OCI-LY7 (cell line): ENCODE measurements at regions not wholly inside any gene's neighbourhood (a gene's known extent, or its start where the extent isn't known, plus 50 kb on each side); places are given as distances from the start of the nearest gene placed in this dataset.

Experiments used
- BruUV-seq: library from RNA; stranded (reverse); fragments of 400-500 nt; replicated peaks from 2 replicates; lab custom pipeline; 2021; lab: Mats Ljungman, UMichigan
- CTCF ChIA-PET: fragments of 300-600 bp; sonication (Branson Sonifier 250); formaldehyde crosslinking; loops from one replicate; lab custom pipeline; 2022; ENCODE audit warnings: antibody characterized with exemption; ENCODE audit not compliant: unreplicated experiment; lab: Charles Lee
- POLR2A ChIA-PET: fragments of 300-600 bp; sonication (Branson Sonifier 250); formaldehyde crosslinking; loops from one replicate; lab custom pipeline; 2022; ENCODE audit warnings: antibody characterized with exemption; lab: Charles Lee
- DNase-seq: peaks from one replicate; pipeline ENCODE4 v3.0.0-alpha.2; 2015; ENCODE audit warnings: low spot score
- H2AFZ ChIP-seq: fragments of 200-600 bp; sonication (generic), shearing (Covaris generic); 2 replicates; pipeline ENCODE4 v1.6.1; 2014; ENCODE audit warnings: mild to moderate bottlenecking, antibody characterized with exemption, low read length, moderate library complexity
- H3K27ac ChIP-seq: fragments of 200-600 bp; sonication (generic); 2 replicates; pipeline ENCODE4 v1.5.1; 2014; ENCODE audit warnings: mixed run types, low read depth, mild to moderate bottlenecking, moderate library complexity, low read length, inconsistent platforms; ENCODE audit not compliant: poor library complexity, severe bottlenecking
- H3K36me3 ChIP-seq: fragments of 200-600 bp; sonication (generic); 2 replicates; pipeline ENCODE4 v1.6.1; 2014; ENCODE audit warnings: mild to moderate bottlenecking, antibody characterized with exemption, low read length, moderate library complexity, mixed read lengths; ENCODE audit not compliant: insufficient read depth
- H3K4me1 ChIP-seq: fragments of 200-600 bp; sonication (generic); 2 replicates; pipeline ENCODE4 v1.5.1; 2014; ENCODE audit warnings: mild to moderate bottlenecking, low read length; ENCODE audit not compliant: insufficient read depth, poor library complexity, severe bottlenecking
- H3K4me2 ChIP-seq: fragments of 200-600 bp; sonication (generic); 2 replicates; pipeline ENCODE4 v1.6.1; 2014; ENCODE audit warnings: mild to moderate bottlenecking, low read length
- H3K4me3 ChIP-seq: fragments of 200-600 bp; sonication (generic); 2 replicates; pipeline ENCODE4 v1.5.1; 2014; ENCODE audit warnings: mild to moderate bottlenecking, low read depth, low read length; ENCODE audit not compliant: poor library complexity, severe bottlenecking
- H3K79me2 ChIP-seq: fragments of 200-600 bp; sonication (generic); 2 replicates; pipeline ENCODE4 v1.6.1; 2016; ENCODE audit warnings: low read depth, mild to moderate bottlenecking, low read length, moderate library complexity, mixed read lengths; ENCODE audit not compliant: insufficient read depth
- H3K9me2 ChIP-seq: fragments of 200-600 bp; sonication (generic); 2 replicates; pipeline ENCODE4 v1.6.1; 2016; ENCODE audit warnings: mild to moderate bottlenecking, low read length, mixed read lengths; ENCODE audit not compliant: insufficient read depth
- H3K9me3 ChIP-seq: fragments of 200-600 bp; sonication (generic); 2 replicates; pipeline ENCODE4 v1.6.1; 2014; ENCODE audit warnings: mild to moderate bottlenecking, mixed run types, low read length, mixed read lengths
- H4K20me1 ChIP-seq: fragments of 200-600 bp; sonication (generic); 2 replicates; pipeline ENCODE4 v1.6.1; 2014; ENCODE audit warnings: mild to moderate bottlenecking, antibody characterized with exemption, low read length, moderate library complexity, mixed read lengths; ENCODE audit not compliant: insufficient read depth
- CTCF ChIP-seq: fragments of 200-600 bp; sonication (generic); conservative IDR thresholded peaks from 2 replicates; pipeline ENCODE4 v1.5.1; 2014; ENCODE audit warnings: mild to moderate bottlenecking, antibody characterized with exemption, low read length, moderate library complexity, mixed read lengths
- EZH2phosphoT487 ChIP-seq: fragments of 200-600 bp; sonication (generic); IDR thresholded peaks from 2 replicates; pipeline ENCODE4 v1.6.1; 2018; ENCODE audit warnings: low read depth, borderline replicate concordance, mild to moderate bottlenecking, mixed run types, antibody characterized with exemption, low read length, moderate library complexity, mixed read lengths
- intact Hi-C: fragments of 100-400 bp; cut with micrococcal nuclease; formaldehyde crosslinking; loops from one replicate; pipeline ENCODE4 v1.10.0; 2022; ENCODE audit not compliant: unreplicated experiment

GRCh38 chr4:18241727-18242126 is 220.2 kb upstream of the LCORL start:
- CTCF ChIA-PET: no interaction called here
- BruUV-seq: no TSS peak

GRCh38 chr4:18234108-18234507 is 212.6 kb upstream of the LCORL start:
- ChIA-PET POLR2A (interaction anchor here (1.3 to 1.4 kb wide), 2 partner anchors 9 to 29 kb away, joined by 3 read pairs; no protein-coding TSS in a partner anchor), CTCF (interaction anchor here (0.6 kb wide), 1 partner anchor 216 kb away, joined by 3 read pairs; no protein-coding TSS in a partner anchor)
- H3K9me2 ChIP-seq: no peaks in the 10 kb centered on the region
- H4K20me1 ChIP-seq: no peaks in the 10 kb centered on the region
- no peak for DNase-seq
- no peak overlapping the region for H3K27ac ChIP-seq
- no peak overlapping the region for H3K4me2 ChIP-seq
- intact Hi-C loops: no loop called here
- no peaks in the 10 kb centered on the region for H3K36me3 ChIP-seq
- BruUV-seq: no TSS peak
- no peak for TF ChIP-seq CTCF
- no peak for TF ChIP-seq EZH2phosphoT487
- H3K9me3 ChIP-seq: no peaks in the 10 kb centered on the region
- H3K4me3 ChIP-seq: no peak overlapping the region
- H2AFZ ChIP-seq: no peak overlapping the region
- H3K79me2 ChIP-seq: no peaks in the 10 kb centered on the region
- no peaks in the 10 kb centered on the region for H3K4me1 ChIP-seq

More at GRCh38 chr4:18241727-18242126, 220.2 kb upstream of the LCORL start:
- H3K79me2 ChIP-seq: no peaks in the 10 kb centered on the region
- DNase-seq: no peak
- no peak overlapping the region for H3K4me3 ChIP-seq
- H3K36me3 ChIP-seq: no peaks in the 10 kb centered on the region
- H3K4me2 ChIP-seq: no peak overlapping the region
- no peaks in the 10 kb centered on the region for H3K9me3 ChIP-seq
- H2AFZ ChIP-seq: no peak overlapping the region
- no peaks in the 10 kb centered on the region for H4K20me1 ChIP-seq
- intact Hi-C loops: no loop called here
- POLR2A ChIA-PET: no interaction called here
- H3K9me2 ChIP-seq: no peaks in the 10 kb centered on the region
- TF ChIP-seq EZH2phosphoT487 (no peak), CTCF (no peak)
- no peak overlapping the region for H3K27ac ChIP-seq
- H3K4me1 ChIP-seq: peaks cover under 1% of the 10 kb centered on the region

GRCh38 chr4:18231726-18232125 is 210.2 kb upstream of the LCORL start:
- H3K36me3 ChIP-seq: no peaks in the 10 kb centered on the region
- intact Hi-C loops: no loop called here
- no peaks in the 10 kb centered on the region for H3K9me2 ChIP-seq
- no peak overlapping the region for H3K4me3 ChIP-seq
- BruUV-seq: no TSS peak
- POLR2A ChIA-PET: interaction anchor here (0.9 to 1.1 kb wide), 2 partner anchors 13 to 16 kb away, joined by 3 to 4 read pairs; no protein-coding TSS in a partner anchor
- H4K20me1 ChIP-seq: no peaks in the 10 kb centered on the region
- no peak for DNase-seq
- H3K79me2 ChIP-seq: no peaks in the 10 kb centered on the region
- H3K9me3 ChIP-seq: no peaks in the 10 kb centered on the region
- no peaks in the 10 kb centered on the region for H3K4me1 ChIP-seq
- no peak overlapping the region for H3K4me2 ChIP-seq
- TF ChIP-seq CTCF (no peak), EZH2phosphoT487 (no peak)
- no peak overlapping the region for H3K27ac ChIP-seq
- H2AFZ ChIP-seq: no peak overlapping the region
- CTCF ChIA-PET: no interaction called here
